Activated naive CD4-positive, alpha-beta T cell treated with Interleukin-2 at 50 U/mL for 16 hours (primary cell): ENCODE measurements at regions not wholly inside any gene's neighbourhood (a gene's known extent, or its start where the extent isn't known, plus 50 kb on each side); places are given as distances from the start of the nearest gene placed in this dataset.

ENCODE experiments used
- DNase-seq: peaks from one replicate; pipeline ENCODE4 v3.0.0-alpha.2; 2020

DNA sequence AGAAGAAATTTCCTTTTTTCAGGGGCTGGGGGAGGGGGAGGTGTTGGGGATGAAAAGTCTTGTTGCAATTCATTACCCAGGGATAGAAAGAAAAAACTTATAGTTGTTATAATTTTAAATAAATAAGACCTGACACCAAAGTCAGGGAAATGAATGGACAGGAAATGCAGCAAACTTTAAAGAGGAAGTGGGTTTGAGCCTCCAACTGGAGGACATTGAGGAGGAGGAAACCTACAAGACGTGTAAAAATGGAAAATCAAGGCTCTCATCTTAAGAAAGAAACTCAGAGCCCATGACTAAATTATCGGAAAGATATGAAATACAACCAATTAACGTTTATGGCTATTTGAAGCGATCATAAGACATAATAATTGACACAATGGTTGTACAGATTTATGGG lies 54.4 kb downstream of the NIBAN1 start:
- no peak for DNase-seq

DNA sequence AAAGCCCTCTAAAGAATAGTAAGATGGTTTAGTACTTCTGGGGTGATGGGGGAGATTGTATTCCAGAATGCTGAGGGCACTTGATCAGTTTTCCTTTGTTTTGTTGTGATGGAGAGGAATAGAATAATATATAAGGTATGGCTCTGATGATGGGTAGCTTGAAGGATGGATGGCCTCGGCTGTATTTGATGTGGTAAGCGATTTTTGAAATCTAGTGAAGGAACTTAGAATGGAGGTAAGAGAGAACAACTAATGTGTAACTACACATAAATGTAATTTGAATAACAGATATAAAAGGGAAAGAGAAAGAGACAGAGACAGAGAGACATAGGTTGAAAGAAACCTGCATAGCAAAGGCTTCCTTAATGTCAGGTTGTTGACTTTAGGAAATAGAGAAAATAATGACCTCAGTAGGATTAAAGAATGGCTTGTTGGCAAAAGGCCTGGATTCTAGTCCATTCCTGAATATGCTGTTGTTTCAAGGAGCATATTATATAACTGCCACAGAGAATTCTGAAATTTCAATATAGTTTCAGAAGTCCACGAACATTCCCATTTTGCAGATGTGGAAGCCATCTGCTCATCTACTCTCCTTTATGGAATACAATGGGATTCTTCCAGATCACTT lies 58.7 kb downstream of the NIBAN1 start:
- DNase-seq = no peak

DNA sequence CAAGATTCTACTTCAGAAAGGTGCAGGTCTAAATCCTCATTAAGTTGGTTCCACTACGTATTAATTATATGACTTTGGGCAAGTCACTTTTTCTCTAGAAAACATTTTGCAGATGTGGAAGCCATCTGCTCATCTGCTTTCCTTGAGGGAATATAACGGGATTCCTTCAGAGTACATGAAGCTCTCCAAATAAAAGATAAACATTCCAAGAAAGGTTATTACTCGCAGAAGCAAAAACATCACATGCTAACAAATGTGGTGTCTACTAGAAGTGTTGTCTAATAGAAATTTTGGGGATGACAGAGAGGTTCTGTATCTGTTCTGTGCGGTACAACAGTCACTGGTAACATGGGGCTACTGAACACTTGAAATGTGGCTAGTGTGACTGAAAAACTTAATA lies 60.2 kb downstream of the NIBAN1 start:
- DNase-seq = no peak

DNA sequence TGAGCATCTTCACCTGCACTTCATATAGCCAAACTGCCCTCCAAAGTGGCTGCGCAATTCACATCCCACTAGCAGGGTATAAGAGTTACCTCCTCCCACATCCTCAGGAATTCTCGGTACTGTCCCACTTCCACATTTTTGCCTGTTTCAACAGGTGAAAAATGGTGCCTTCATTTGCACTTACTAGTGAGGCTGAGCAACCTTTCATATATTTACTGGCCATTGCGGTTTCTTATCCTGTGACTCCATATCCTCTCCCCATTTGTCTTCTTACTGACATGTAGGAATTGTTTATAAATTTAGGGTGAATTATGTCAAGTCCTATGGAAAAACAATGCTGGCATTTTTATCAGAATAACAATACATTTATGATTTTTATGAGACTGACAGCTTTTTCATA lies 61.9 kb downstream of the NIBAN1 start:
- no peak for DNase-seq

DNA sequence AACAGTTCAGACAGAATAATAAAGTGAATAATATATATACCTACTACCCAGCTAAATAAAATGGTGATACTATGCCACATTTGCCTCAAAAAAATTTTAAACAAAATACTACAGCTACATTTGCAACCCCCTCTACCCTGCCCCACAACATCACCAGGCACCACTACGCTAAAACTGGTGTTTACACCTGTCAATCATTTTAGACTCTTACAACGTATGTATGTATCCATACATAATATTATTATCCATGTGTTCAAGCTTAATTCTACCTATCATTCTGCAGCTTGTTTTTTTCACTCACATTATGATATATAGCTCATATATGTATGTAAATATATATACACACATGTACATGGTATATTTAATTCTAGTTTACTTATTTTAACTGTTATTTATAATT lies 62.5 kb downstream of the NIBAN1 start:
- DNase-seq = no peak

DNA sequence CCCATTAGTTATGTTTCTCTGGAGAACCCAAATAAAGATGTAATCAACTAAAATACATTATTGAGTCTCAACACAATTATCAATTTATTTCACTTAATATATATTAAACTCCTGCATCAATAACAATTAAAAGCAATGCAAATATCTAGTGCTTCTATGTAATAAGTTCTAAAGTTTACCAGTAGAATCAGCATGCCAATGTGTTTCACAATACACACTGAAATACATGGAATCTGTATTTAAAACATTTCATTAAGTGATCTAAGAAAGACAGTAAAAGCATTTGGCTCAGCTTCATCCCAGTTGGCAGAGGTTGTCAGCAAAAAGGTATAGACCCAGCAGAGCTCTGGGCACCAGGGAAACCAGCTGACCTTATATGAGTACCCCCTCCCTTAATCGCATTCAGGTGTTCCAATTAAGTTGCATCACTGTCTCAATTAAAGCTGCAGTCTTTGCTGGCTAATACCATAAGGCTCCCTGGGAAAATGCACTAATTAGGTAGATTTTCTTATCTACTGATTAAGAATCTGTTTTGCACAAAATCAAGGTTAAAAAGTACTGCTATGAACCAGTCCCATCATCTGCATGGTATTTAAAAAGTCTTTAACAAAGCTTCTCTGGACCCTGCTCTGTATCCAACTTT lies 63.1 kb downstream of the NIBAN1 start:
- DNase-seq = no peak

DNA sequence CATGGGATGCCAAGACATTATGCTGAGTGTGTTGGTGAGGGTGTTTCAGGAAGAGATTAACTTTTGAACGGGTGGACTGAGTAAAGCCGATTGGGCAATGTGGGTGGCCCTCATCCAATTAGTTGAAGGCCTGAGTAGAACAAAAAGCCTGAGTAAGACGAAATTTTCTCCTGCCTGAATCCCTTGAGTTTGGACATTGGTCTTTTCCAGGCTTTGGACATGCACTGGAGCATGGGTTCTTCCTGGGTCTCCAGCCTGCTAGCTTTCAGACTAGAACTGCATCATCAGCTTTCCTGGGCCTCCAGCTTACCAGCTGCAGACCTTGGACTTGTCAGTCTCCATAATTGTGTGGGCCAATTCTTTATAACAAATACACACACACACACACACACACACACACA lies 63.6 kb downstream of the NIBAN1 start:
- DNase-seq = no peak

DNA sequence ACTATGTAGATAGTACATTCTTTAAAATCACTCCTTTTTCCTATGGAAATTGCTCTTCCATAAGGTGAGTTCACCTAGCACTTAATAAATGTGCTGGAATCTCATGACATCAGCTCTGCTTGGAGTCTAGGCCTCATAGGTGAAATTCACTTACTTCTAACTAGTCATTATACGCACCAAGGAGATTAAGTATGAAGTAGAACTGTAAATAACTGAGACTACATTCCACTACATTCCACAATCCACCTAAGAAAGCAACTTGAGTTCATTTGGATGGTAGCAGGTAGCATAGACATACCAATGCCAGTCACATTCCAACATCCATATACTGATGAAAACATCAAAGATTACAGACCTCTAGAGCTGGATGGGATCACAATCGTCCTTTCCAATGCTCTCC lies 64.3 kb downstream of the NIBAN1 start:
- no peak for DNase-seq

DNA sequence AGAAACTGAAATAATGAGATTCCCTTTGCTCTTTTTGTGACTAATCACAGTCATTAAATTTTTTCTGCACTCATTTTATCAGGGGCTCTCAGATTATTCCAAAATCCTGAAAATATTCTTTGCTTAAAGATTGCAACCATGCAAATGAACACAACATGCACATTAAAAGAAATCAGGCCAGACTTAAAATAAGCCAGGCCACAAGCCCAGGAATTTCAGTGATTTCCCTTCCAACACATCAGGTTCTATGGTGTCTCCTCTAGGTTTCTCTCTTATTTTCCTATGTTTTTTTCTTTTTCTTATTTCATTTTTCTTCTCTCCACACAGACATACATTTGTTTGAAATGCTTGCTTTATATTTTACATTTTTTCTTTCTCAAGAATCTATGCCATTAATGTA lies 65.3 kb downstream of the NIBAN1 start:
- DNase-seq = no peak

DNA sequence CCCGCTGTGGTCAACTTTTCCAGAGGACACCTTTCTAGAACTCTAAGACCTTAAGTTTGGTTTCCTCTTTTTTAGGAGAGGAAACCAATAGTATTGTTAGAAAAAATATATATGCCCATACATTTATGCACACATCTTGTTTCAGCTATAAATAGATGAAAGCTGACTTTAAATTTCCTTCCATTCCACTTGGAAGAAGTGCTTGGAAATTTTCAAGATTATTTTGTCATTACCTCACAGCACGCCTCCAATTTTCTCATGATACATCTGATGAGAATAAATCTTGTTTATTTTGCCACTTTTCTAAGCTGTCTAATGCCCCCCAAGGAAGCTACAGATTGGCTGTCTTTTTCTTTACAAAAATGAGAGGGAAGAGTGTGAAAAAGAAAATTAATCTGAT lies 65.8 kb downstream of the NIBAN1 start:
- DNase-seq = no peak

DNA sequence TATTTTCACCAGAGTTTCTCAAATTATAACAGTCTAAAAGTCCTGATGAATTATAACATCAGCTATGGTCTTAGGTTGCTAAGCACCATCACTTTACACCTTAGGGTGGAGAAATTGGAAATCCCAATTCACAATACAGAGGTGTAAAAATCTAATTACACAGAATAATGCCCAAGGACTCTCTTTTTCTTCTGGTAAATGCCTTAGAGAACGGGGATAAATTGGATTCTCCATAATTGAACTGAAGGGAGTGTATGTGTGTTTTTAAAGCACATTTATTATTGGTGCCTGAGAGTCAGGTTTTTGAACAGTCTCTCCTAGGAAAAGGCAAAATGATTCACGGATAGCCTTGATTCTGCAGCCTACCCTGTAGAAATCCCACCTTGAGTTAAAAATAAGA lies 66.8 kb downstream of the NIBAN1 start:
- no peak for DNase-seq

DNA sequence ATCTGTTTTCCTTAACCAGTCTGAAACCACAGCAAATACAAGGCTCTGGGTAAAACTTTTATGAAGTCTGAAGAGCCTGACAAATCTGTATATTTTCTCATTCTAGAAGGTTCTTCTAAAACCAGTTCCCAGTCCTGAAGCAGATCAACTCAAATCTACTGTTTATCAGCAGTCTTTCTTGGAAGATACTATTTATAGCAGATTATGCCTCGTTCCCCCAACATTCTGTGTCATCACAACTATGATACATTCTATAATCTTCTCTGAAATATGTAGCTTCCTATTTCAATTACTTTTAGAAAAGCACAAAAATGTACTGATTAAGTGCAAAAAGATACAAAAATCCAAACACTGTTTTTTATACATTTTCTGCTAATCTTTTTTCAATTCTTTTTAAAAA lies 67.5 kb downstream of the NIBAN1 start:
- no peak for DNase-seq

DNA sequence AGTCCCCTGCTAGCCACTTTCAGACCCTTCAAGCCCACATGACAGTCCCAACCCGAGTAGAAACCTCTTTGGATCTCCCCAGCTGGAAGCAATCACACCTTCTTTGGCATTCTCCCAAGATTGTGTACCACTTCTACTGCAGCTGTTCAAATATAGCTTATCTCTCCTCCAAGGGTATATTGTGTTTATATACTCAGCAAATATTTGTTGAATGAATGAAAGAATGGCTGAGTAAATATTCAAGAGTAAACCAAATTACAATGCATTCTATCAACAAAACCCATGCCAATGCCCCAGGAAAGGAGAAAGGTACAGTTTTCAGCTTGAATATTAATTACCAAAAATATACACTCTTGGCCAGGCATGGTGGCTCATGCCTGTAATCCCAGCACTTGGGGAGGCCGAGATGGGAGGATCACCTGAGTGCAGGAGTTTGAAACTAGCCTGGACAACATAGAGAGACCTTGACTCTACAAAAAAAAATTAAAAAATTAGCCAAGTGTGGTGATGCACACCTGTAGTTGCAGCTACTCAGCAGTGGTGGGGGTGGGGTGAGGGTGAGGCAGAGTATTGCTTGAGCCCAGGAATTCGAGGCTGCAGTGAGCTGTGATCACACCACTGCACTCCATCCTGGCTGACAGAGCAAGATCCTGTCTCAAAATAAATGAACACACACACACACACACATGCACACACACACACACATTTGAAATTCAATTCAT lies 68.5 kb downstream of the NIBAN1 start:
- no peak for DNase-seq

DNA sequence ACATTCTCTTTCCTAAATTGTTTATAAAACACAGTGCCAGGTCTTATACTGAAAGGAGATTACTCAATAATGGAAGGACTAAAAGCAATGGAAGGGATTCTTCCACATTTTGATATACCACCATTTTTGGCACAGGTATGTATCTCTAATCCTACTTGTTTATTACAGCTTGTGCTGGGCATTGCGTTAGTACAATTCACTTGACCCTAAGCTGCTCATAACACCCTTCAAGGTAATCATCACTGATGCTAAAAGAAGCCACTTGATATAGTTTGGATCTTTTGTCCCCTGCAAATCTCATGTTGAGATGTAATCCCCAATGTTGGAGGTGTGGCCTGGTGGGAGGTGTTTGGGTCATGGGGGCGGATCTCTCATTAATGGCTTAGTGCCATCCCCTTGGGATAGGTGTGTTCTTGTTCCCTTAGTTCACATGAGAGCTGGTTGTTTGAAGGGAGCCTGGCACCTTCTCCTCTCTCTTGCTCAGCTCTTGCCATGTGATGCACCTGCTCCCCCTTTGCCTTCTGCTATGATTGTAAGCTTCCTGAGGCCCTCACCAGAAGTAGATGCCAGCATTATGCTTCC lies 71.1 kb downstream of the NIBAN1 start:
- DNase-seq = no peak

DNA sequence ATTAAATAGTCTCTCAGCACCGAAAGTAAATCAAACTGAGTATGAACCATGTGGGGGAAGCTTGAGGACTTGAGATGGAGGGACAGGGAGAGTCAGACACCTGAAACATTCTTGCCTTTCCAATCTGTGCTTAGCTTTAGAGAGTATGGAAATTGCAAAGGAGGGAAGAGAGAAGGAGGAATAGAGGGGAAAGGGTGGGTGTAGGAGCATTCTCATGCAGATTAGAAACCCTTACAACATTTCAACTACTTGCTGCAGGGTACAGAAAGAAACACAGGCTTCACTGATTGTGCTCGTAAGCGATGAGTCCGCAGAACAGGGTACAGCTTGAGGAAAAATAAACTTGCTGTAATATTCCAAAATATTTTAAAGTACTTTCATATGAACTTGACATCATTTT lies 73.8 kb downstream of the NIBAN1 start:
- no peak for DNase-seq

DNA sequence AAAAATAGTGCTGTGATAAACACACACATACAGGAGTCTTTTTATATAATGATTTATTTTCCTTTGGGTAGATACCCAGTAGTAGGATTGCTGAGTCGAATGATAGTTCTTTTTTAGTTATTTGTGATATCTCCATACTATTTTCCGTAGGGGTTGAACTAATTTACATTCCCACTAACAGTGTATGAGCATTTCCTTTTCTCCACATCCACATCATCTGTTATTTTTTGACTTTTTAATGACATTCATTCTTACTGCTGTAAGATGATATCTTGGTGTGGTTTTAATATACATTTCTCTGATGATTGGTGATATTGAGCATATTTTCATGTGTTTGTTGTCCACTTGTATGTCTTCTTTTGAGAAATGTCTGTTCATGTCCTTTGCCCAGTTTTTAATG lies 78.3 kb downstream of the NIBAN1 start:
- no peak for DNase-seq

DNA sequence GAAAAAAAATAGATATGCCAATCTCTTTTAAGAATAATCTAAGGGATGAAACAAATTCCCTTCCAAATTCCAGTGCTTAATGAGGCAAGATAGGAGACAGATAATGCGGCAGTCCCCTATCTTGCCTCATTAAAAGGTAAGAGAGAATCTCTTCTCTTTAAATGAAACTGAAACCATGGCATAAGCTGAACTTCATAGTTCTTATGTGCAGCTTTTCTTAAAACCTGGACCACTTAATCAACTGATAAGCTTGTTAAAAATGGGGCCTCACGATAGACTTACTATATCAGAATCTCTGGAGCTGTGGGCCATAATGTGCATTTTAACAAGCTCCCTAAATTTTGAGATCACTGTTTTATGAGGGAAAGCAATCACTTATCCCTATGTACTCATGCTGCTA lies 79.2 kb downstream of the NIBAN1 start:
- DNase-seq = no peak

DNA sequence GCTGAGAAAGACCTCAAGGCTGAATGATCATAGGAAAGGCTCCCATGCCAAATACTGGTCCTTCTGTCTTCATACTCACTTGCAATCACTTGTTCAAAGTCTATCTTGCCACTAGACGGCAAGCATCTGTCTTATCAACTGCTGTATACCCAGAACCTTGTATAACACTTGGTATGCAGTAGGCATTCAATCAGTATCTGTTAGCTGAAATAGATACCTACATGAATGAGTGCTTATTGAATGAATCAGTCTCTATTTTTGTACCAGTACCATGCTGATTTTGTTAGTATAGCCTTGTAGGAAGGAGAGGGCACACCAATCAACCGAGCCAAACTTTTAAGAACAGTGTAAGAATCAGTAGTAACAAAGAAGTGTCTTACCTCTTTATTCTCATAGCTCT lies 80.6 kb downstream of the NIBAN1 start:
- no peak for DNase-seq

DNA sequence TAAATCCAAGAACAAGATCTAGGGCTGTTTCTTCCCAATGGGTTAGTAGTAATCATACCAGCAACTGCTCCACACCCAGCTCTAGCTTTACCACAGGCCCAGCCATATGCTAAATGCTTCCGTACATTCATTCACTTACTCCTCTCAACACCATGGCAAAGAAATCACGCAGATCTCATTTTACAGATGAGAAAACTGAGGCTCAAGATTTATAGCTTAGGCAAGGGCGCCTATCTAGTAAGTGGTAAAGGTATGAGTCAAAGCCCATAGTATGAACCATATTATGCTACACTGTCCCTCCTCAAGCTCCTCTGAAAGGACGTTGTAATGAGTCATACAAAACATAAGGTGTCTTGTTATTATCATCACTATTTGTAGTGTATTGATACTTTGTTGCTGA lies 82.2 kb downstream of the NIBAN1 start:
- peak; percentile 36 for DNase-seq

DNA sequence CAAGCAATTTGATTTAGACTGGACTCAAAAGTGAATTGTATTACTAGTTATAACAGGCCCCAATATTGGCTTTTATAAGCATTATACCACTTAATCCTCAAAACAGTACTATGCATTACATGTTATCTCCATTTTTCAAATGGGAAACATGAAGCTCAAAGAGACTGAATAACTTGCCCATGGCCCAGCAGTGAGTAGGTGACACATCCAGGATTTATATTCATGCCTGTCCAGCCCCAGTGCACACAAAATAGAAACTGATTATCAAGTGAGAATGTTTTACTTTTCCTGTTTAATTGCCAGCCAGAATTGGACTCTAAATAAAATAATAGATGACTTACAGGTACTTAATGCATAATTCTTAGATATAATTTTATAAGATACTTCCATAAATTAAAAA lies 82.9 kb downstream of the NIBAN1 start:
- no peak for DNase-seq

DNA sequence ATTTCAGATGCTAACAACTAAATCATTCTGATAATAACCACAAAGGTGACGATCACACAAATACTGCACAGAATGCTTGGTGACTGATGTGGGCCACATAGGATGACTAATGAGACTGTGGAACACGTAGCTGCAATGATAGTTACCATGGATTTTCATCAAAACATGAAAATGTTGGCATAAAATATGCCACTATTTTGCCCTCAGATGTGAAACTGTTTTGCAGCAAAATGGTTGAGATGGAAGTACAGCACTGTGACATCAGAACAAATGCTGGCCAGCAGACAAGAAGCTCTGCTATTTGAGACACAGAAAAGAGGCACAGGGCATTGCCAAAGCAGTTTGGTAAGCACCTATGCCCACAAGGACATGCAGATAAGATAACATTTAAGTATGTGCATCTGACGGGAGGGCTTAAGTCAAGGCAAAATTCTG lies 83.8 kb downstream of the NIBAN1 start:
- DNase-seq = peak; percentile 48

DNA sequence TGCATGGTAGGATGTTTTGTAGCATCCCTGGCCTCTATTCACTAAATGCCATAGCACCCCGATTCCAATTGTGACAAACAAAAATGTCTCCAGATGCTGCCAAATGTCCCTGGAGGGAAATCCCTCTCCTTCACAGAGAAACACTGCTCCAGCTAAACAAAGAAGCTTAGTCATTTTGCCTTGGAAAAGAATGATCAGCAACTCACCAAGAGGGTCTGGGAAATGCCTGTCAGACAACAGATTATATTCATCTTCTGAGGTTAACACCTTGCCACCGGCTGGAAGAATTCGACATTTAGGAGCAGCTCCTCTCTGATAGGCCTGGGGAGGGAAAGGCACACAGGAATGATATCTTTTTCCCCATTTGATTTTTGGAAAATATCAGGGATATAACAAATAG lies 84.4 kb downstream of the NIBAN1 start:
- DNase-seq = no peak

DNA sequence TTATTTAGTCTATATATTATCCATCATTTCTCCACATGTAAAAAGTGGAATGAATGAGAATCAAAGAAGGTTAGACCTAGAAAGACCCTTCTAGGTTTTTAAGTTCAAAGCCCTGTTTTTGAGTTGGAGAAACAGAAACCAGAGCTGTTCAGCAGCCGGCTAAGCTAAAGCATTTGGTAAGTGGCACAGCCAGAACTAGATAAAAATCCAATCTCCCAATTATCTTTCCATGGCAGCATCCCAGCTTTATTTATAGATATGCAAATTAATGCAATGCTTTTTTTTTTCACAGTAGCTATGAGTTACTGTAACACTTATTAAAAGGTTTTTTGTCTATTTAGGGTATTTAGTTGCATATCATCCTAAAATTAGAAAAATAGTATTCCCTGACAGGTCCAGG lies 85.1 kb downstream of the NIBAN1 start:
- DNase-seq = no peak

DNA sequence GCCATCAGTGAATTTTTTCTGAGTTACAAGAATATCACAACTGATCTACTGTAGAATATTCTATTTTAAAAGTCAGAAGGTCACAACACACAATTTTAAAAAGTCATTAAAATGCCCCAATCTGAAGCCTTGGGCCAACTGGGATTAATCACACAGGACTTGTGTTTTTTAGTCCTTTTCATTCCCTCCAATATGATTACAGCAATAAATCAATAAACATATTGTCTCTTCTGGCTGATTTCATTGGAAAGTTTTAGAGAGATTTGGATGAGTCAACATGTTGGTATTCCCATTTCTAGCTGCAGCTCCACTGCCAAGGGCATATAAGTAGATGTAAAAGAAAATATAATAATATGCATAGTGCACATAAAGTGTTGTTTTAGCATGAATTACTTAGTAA lies 85.8 kb downstream of the NIBAN1 start:
- no peak for DNase-seq
